HG02588 (cell line): ENCODE measurements at regions not wholly inside any gene's neighbourhood (a gene's known extent, or its start where the extent isn't known, plus 50 kb on each side); places are given as distances from the start of the nearest gene placed in this dataset.

Experiments
- ATAC-seq: cut with Tn5 transposase; IDR thresholded peaks from one replicate; pipeline ENCODE4 v1.9.1; 2021; ENCODE audit warnings: mild to moderate bottlenecking, moderate library complexity; ENCODE audit not compliant: unreplicated experiment

GRCh38 chr10:123567984-123568739 lies 98.0 kb upstream of the GPR26 start:
- no peak for ATAC-seq

DNA sequence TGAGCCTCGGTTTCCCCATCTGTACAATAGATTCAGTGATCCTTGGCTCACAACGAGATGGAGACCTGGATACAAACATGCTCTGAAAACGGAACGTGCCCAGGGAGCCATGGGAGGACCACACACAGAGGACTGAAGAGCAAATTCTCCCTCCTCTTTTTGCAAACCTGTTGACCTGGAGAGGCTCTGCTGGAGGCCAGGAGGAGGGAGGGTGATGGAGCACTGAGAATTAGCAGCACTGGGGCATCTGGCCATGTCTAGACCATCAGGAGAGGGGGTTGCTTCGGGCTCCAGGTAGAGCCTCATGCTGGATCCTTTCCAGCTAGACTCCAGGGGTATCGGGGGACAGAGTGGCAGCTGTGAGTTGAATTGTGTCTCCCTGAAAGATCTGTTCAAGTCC lies 97.4 kb upstream of the GPR26 start:
- ATAC-seq, result no peak

GRCh38 chr10:123569436-123570035 lies 96.6 kb upstream of the GPR26 start:
- ATAC-seq, result no peak

DNA sequence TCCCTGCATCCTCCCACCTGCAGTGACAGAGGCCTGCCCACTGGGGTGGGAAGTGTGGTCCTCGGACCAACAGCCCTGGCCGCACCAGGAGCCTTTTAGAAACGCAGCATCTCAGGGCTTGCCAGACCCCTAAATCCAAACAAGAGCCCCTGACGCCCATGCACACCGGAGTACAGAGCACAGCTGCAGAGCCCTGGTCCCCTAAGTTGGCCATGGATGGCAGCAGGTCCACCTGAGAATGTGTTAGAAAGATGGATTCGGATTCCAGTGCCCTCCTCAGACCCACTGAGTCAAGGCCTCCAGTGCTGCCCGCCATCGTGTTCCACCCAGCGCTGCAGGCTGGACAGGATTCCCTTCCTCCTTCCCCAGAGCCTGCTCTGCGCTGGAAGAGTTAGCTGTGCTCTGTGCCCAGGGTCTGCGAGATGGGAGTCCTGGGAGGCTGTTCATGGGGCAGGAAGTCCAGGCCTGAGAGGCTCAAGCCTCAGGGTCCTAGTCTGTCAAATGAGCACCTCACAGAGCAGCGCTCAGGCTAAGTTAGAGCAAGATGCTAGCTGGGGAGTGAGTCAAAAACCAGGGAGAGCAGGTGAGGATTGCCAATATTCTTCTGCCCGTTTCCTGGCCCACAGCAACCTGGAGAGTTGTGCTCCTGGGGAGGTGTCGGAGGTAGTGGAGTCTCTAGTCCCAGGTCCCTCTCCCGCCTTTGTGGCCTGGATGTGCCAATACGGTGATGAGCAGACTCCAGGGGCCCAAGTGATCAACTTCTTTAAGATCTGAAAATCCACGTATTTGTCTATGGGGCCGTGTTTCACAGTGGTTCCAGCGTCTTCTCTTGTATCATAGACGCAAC lies 95.9 kb upstream of the GPR26 start:
- no peak for ATAC-seq

DNA sequence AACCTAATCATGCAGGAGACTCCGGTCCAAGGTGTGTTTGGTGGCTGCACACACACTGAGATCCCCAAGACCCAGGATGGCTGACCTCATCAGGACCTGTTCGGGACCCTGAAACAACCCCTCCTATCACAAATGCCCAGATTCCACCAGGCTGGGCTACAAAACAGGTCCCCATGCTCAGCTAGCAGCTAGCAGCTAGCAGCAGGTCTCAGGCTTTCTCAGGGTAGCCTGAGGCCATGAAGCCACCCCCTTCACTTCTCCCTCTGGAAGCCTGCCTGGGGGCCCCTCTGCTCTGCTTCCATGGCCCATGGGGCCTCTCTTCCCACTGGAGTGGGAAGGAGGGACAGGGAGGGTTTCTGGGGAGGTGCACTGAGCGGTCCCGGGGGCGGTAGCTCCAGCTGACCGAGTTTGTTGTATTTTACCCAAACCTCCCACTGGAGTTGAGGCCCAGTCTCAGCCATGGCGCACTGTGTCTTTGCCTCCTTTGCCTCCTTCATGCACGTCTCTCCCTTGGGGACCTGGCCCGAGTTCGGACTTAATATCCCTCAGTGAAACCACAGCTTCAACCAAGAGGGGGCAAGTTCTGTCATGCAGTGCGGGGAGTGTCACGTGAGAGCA lies 95.1 kb upstream of the GPR26 start:
- no peak for ATAC-seq

DNA sequence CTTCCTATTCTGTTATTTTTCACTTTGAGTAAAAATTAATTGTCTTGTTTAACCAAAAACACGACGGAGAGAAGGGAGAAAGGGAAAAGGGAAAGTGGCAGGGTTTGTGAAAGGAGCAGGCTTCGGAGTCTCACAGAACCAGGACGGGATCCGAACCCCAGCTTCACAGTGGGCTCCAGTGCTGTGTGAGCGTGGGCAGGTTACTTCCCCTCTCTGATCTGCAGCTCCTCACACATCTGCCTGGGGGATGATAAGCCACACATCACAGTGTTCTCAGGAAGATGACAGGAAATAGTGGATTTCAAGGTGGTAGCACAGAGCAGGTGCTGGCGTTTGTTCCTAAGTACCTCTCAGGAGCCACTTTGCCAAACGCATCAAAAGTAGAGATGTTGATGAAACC lies 94.2 kb upstream of the GPR26 start:
- ATAC-seq, result no peak

DNA sequence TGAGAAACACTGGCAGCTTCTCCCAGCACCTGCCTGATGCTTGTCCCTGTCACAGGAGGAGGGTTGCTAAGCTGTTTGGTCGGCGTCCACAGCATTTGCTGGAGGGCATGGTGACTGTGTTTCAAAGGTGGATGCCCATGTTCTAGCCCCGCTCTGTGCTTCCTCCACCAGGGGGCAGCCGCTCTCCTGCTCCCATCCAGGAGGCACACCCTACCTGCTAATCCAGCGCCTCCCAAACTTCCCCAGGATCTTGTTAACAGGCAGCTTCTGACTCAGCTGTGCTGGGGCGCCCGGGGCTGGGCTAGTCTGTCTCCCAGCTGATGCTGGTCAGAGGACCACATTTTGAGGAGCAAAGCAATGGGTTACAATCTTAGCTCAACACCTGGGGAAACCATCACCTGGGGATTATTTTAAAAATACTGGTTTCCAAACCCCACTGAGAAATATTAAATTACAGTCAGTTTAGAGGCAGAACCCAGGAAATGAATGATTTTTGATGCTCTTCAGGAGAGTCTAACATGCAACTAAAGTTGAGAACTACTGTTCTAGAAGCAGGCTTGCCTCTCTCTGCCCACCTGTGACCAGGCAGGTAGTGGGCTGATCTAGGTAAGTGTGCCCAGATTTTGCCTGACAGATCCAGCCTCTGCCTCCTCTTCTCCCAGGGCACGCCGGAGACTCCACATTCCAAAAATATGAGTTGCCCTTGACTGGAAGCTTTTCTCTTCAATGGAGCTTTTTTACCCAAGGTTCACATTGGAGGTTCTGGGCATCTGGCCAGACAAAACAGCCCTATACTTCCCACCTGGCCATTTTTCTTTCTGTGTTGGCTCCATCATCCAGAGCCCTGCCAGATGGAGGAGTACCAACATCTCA lies 92.7 kb upstream of the GPR26 start:
- no peak for ATAC-seq

DNA sequence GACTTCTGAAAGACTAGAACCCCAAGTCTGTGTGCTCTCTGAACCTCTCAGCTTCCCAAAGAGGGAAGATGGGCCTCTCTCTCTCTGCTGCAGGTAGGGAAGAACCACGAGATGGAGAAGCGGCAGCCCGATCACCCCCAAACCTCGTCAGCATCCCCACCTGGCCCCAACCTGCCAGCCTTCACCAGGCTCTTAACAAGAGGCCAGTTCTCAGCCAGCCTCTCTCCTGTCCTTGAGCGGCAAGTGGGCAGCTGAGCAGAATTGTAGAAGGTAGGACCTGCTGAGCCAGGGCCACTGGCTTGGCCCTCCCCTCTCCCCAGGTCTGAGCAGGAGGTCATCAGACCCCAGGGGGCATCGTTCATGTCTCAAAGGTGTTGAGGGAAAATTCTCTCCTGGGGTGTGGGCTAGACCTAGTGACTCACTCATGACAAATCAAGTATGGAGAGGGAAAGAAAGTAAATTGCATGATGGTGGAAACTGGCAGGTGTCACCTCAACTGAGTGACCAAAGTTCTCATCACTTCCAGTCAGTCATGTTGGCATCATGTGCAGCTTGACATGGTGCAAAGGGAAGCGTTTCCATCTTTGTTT lies 92.0 kb upstream of the GPR26 start:
- ATAC-seq, result no peak

DNA sequence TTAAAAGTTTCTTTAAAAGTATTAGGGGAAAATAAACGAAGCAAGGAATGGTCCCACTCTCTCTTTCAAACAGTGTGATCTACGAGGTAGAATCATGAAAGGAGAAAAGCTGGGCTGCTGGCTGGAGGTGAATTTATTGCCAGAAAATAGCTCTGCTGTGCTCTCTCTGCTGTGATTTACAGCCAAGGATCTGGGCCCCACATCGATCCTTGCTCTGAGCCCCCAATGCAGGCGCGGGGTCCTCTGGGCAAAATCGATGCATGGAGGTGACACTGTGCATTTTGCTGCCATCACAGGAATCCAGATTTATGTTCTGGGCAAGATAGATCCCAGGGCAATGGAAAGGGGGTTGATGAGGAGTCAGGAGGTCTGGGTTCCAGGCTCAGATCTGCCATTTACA lies 91.0 kb upstream of the GPR26 start:
- ATAC-seq, result no peak

DNA sequence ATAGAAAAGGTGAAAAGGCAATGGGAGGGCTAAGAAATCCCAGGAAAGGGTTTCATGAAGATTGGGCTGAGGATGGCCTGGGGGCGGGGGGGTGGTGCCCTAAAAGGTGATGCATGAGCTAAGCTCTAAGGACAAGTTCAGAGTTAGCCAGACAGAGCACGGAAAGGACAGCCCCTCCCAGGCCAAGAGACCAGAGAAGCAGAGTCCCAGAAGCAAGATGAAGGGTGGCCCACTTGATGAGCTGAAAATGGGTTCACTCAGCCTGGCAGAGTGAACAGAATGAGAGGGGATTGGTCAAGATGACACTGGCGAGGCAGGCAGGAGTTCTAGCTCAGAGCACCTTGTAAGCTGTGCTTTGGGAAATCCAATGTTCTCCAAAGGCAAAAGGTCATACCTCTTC lies 89.4 kb upstream of the GPR26 start:
- ATAC-seq, result no peak

DNA sequence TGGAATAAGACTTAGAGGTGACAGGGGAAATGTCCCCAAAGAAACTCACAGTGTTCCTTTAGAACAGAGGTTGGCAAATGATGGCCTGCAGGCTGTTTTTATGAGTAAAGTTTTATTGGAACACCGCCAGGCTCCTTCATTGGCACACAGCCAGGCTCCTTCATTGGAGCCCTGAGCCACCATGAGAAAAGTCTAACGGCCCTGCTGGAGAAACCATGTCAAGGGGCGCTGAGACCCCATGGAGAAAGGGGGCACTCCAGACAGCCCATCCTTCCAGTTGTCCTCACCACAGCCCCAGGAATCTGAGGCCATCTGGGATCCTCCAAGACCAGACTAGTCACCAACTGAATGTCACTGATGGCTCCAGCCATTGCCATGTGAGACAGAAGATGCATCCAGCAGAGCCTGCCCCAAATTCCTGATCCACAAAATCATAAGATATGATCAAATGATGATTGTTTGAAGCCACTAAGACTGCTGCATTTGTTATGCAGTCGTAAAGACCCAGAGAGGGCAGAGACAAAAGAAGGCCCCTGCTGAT lies 88.2 kb upstream of the GPR26 start:
- ATAC-seq, result no peak

DNA sequence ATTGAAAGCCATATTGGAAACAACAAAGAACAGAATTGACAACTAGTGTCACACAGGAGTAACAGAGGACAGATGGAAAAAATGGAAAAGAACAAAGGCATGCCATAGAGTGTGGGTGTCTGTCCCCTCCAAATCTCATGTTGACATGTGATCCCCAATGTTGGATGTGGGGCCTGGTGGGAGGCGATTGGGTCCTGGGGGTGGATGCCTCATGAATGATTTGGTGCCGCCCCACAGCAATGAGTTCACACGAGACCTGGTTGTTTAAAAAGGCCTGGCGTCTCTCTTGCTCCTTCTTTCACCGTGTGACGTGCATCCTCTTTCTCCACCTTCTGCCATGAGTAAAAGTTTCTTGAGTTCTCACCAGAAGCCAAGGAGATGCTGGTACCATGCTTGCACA lies 87.4 kb upstream of the GPR26 start:
- no peak for ATAC-seq

GRCh38 chr10:123579675-123580074 lies 86.5 kb upstream of the GPR26 start:
- no peak for ATAC-seq

- ATAC-seq, result no peak
Measured at GRCh38 chr10:123580426-123580825, 85.7 kb upstream of the GPR26 start.

GRCh38 chr10:123581656-123582055 lies 84.5 kb upstream of the GPR26 start:
- no peak for ATAC-seq

DNA sequence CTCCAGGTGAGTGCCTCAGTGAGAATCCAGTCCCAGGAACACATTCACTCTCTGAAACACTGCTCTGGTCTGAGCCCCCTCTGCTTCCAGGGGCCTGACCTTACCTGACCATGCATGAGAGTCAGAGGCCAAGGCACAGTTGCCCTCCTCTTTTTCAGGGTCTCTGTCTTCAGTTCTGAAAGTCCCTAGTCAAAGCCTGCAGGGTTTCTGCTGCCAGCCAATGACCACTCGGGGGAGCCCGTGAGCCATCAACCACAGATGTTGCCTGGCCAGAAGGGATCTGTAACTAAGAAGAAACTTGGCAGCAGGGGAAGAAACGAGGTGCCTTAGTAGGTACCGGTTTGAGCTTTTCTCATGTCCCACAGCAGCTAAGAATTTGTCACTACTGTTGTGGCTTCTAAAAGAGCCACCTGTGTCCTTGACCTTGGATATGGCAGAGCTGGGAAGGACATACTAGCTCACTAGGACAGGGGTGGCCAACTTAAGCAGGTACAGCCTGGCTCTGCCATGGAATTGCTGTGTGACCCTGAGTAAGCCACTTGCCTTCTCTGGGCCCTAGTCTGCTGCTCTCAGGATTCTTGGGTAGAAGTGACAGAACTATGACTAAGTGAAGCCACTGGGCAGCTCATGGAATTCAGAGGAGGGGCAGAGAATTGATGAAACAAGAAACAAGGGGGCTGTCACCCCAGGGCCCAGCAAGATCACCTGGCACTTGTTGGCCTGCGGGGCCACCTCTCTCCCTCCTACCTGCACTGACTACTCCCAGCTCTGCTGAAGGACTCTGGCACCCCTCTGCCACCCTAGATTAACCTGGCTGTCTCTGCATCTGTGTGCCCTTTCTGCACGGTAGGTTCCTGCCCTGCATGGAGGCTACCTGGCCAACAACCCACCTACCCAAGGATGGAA lies 83.8 kb upstream of the GPR26 start:
- ATAC-seq, result no peak

DNA sequence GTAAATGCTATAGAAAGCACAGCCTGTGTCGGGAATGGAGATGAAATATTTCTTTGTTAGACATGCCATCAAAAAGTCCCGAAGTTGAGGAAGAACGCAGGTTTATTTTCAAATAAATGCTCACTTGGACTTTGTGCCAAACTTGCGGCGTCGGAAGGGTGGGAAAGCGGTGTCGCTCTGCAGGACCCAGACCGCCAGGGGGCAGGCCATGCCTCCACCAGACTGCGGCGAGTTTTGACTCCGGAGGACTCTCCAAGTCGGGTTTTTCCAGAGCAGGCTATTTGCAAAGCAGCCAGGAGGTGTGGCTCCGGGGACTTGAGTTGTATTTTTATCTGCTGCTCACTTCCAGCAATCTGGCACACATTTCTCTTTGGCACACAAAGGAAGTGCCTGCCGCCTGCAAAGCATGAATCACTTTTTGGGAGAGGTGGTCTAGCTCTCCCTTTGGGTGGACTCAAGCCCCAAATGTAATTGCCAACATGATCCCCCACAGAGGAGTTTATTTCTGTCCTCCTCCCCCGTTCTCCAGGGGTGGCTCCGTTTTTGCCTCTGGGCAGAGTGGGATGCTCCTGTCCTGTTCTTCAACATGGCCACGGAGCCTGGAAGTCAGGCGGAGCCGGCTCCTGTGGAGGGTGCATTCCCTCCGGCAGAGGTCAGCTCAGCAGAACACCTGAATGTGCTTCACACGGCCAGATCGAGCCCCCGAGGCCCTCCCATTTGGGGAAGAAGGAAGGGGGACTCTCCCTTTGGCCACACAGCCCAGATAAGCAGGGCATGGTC lies 82.3 kb upstream of the GPR26 start:
- ATAC-seq, result no peak

DNA sequence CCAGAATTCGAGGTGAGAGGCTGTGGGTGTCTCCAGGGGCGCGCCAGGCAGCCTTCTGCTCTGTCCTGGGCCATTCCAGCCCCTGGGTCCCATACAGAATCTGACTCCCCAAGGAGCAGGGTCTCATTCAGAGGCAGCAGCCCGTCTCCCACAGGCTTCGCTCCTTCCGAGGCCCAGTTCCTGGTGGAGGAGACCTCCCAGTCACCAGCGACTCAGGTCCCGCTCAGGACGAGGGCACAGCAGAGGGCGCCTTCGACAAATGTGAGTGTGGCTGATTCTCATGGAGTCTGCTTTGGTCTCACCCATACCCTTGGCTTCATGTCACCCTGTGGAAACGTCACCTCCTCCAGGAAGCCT lies 81.8 kb upstream of the GPR26 start:
- ATAC-seq, result no peak
